T1000 (cell line): ENCODE measurements at regions not wholly inside any gene's neighbourhood (a gene's known extent, or its start where the extent isn't known, plus 50 kb on each side); places are given as distances from the start of the nearest gene placed in this dataset.

Experiments
- DNase-seq: peaks from one replicate; lab custom pipeline; 2025; ENCODE audit warnings: mixed read lengths; lab: John Stamatoyannopoulos, UW

DNA sequence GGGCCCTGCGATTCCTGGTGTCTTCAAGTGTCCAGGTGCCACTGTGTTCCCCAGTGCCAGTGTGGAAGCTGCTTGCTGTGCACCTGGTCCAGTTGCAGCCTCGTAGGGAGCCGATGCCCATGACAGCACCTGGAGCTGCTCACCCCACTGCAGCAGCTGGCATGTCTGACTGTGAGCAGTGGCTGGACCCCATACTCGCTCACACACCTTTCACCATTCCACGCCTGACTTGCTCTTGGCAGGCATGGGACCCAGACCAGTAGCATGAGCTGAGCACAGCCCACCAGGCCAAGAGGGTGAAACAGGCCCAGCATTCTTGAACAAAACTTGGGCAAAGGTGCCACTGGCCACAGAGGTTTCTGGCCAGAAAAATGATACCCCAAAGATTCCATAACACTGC is 124.5 kb upstream of the THY1 start:
- no peak for DNase-seq

- no peak for DNase-seq
Measured at GRCh38 chr11:119545978-119546915, 123.3 kb upstream of the THY1 start.

GRCh38 chr11:119540370-119541125 is 117.6 kb upstream of the THY1 start:
- DNase-seq = no peak

DNA sequence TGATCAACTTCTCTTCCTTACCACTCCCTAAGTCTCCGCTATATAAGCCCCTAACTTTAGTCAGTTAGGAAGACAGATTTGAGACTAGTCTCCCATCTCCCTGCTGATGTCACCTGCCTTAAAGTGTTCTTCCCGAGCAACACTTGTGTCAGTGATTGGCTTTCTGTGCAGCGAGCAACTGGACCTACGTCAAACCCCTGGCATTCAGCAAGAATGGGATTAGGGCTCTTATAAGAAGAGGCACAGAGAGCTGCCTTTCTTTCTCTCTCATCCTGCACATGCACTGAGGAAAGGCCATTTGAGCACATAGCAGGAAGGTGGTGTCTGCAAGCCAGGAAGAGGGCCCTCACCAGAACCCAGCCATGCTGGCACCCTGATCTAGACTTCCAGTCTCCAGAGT is 116.6 kb upstream of the THY1 start:
- DNase-seq = no peak

DNA sequence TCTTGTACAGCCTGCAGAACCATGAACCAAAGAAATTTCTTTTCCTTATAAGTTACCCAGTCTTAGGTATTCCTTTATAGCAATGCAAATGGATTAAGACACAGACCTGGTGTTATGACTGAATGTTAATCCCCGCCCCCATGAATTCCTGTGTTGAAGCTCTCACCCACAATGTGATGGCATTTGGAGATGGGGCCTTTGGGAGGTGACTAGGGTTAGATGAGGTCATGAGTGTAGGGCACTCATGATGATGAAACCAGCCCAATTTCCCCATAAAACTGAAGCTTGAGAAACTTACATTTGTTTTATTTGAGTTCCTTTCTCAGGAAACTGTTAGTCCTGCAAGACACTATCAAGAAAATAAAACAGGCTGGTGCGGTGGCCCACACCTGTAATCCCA is 115.8 kb upstream of the THY1 start:
- DNase-seq = no peak

GRCh38 chr11:119537306-119538253 is 114.6 kb upstream of the THY1 start:
- DNase-seq = no peak

DNA sequence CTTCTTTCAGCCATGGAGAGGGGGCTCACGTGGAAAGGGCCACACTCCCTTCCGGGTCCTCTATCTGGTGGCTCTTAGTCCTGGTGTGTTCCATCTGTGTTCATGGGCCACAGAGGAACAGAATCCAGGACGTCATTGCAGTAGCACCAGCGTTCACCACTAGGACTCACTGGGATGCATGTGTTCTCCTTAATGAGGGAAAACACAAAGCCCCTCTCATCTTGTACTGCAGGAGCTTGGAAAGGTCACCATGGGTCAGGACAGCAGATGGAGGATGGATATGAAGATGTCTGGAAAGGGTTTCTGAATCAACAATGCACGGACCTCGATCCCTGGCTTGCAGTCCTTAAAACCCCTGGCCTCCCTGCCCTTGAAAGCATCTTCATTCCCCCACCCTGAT is 113.8 kb upstream of the THY1 start:
- no peak for DNase-seq

DNA sequence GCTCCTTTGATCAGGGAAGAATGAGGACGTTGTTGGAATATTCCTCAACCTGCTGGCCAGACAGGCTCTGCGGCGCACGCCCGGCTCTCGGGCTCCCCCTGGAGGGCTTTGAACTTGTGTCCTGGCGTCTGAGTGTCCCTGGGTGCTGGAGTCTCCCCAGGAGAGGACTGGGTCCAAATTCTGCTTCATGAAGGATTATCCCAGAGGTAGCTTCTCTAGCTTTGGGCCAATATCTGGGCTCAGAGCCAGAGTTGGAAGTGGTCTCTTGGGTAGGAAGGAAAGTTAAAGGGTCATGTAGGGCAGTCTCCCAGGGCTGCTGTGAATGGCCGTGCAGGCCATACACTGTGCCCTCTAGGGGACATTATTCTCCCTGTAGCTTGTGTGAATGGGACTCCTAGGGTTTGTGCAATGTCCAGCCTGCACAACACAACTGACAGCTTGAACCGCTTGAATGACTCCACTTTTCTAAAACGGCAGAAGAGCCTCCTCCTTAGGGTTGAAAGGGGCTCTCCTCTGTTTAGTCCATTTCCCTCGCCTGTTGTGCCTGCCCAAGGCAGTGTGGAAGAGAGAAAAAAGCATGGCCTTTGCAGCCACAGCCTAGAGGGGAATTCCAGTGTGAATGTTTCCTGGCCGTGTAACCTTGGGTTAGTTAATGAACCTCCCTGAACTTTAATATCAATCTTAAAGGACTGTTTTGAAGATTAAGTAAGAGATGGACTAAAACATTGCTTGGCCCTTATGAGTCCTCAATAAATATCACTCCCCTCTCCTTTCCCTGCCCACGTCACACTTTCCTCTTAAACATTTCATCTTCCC is 111.2 kb upstream of the THY1 start:
- no peak for DNase-seq

DNA sequence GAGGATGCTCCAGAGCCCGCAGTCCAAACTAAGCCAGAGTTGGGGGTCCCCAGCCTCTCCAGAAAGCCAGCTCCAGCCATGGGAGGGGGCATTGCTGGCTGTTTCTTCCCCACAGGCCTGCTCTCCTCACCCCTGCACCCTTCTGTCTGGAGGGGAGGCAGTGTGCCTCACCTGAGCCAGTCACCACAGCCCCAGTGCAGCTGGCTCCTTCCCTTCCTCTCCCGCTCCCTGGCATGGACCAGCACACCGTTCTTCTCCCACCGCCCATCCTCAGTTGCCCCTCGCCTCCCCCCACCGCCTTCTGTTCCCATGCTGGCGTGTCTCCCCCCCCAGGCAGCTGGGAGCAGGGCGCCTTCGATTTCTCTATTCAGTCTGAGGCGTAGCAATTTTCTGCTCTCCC is 110.5 kb upstream of the THY1 start:
- no peak for DNase-seq

GRCh38 chr11:119532551-119532950 is 109.6 kb upstream of the THY1 start:
- no peak for DNase-seq

DNA sequence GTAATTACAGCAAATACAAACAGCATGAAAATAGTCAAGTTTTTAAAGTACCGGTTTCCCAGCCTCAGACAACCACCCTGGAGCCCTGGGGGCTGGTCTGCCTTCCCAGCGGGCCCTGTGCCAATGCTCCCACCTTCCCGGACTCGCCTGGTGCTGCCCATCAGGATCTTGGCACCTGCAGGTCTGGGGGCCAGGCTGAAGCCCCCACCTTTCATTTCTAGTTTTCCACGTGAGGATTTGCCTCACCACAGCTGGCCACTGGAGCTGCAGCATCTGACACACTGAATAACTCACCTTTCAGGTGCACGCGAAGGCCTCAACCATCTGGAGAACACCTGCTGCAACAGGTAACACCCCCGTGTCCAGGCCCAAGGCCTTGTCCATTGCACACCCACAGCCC is 108.7 kb upstream of the THY1 start:
- no peak for DNase-seq

GRCh38 chr11:119531056-119531455 is 108.1 kb upstream of the THY1 start:
- no peak for DNase-seq

- no peak for DNase-seq
Measured at GRCh38 chr11:119530509-119530908, 107.5 kb upstream of the THY1 start.

GRCh38 chr11:119529936-119530335 is 107.0 kb upstream of the THY1 start:
- no peak for DNase-seq

DNA sequence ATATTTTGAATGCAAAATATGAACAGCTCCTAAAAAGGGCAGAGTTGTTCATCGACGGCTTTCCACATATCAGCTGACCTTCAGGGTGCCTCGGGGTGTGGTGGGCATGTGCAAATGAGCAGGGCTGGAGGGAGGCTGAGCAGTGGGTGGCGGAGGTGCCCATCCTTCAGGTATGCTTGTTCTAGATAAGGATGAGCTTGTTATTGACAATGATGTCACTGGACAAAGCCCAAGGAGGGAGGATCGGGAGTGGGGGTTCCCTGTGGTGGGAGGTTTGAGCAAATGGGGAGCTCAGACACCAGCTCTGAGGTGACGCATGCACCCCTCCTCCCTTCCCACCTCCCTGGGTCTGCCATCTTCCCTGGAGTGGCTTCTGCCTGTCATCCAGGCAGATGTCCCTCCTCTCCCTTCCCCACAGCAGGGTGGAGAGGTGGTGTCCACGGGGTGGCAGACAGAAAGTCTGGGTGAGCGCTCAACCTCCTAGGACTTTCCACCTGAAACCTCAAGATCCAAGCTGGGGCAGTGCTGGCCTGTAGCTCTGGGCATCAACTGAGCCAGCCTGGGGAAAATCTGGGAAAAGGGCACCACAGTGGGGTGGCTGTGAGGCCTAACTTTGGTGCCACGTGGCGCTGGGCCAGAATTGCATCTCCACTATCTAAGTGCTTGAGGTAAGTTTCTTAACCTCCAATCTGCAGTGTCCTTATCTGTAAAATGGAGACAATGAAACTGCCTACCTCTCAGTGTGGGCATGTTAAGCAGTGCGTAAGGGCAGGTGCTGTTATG is 106.3 kb upstream of the THY1 start:
- DNase-seq = no peak

- no peak for DNase-seq
Measured at GRCh38 chr11:119525867-119526196, 102.9 kb upstream of the THY1 start.

GRCh38 chr11:119525180-119525866 is 102.4 kb upstream of the THY1 start:
- no peak for DNase-seq

GRCh38 chr11:119523539-119524157 is 100.7 kb upstream of the THY1 start:
- DNase-seq = no peak

- DNase-seq = no peak
Measured at GRCh38 chr11:119522609-119523008, 99.6 kb upstream of the THY1 start.
